AG09319 (cell line): ENCODE measurements at regions not wholly inside any gene's neighbourhood (a gene's known extent, or its start where the extent isn't known, plus 50 kb on each side); places are given as distances from the start of the nearest gene placed in this dataset.

Experiments used
- DNase-seq: peaks from one replicate; pipeline ENCODE4 v3.0.0-alpha.2; 2010; ENCODE audit warnings: low read depth; ENCODE audit errors: extremely low read depth
- CTCF ChIP-seq: IDR thresholded peaks from 2 replicates; pipeline ENCODE4 v1.5.1; 2011; ENCODE audit warnings: low read depth, mild to moderate bottlenecking, inconsistent platforms, low read length, moderate library complexity

- DNase-seq, result no peak
These were observed 169.8 kb downstream of the CYYR1 start for GRCh38 chr21:26403321-26403720.

GRCh38 chr21:26397545-26397944 lies 175.5 kb downstream of the CYYR1 start:
- no peak for DNase-seq
- TF ChIP-seq CTCF, result no peak

More at GRCh38 chr21:26403321-26403720, 169.8 kb downstream of the CYYR1 start:
- TF ChIP-seq CTCF, result no peak

- TF ChIP-seq CTCF, result no peak
These were observed 178.7 kb downstream of the CYYR1 start for GRCh38 chr21:26394341-26394740.

GRCh38 chr21:26391166-26391565 lies 181.9 kb downstream of the CYYR1 start:
- DNase-seq, result no peak
- no peak for TF ChIP-seq CTCF

More at GRCh38 chr21:26394341-26394740, 178.7 kb downstream of the CYYR1 start:
- no peak for DNase-seq

- TF ChIP-seq CTCF, result no peak
- DNase-seq, result no peak
These were observed 183.0 kb downstream of the CYYR1 start for GRCh38 chr21:26389971-26390641.

- no peak for DNase-seq
- no peak for TF ChIP-seq CTCF
These were observed 184.3 kb downstream of the CYYR1 start for GRCh38 chr21:26388731-26389231.

- DNase-seq, result no peak
- TF ChIP-seq CTCF, result no peak
These were observed 187.4 kb downstream of the CYYR1 start for GRCh38 chr21:26385721-26386120.
